ENCODE measurements at regions not wholly inside any gene's neighbourhood (a gene's known extent, or its start where the extent isn't known, plus 50 kb on each side); places are given as distances from the start of the nearest gene placed in this dataset.

DNA sequence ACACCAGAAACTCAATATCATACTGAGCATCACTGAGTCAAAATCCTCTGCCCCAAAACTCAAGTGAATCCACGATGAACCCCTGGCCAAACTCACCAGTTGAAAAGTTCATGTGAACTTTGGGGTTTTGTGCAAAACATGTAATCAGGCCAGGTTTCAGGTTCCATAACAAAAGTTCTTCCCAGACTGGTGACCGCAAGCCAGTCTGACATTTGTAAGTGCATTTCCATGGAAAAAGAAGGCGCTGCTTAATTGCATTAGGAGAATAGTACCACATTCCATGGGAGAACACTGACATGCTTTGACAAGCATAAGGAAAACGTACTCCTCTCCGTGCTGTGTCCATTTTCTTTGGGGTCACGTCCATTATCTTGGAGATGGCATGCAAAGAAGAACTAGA, 567.0 kb downstream of the BNC2 start:
- ATAC-seq (ENCODE audit: insufficient number of reproducible peaks, low FRiP score, low read depth) (no peak), DNase-seq (ENCODE audit: low spot score) (no peak)
- Histone ChIP-seq H3K27ac (no peak overlapping the region), H3K4me3 (no peak overlapping the region), H3K27me3 (replicated peaks; ENCODE audit: insufficient read depth) (no peaks in the 10 kb centered on the region), H3K36me3 (no peaks in the 10 kb centered on the region), H3K9me3 (no peaks in the 10 kb centered on the region), H3K4me1 (ENCODE audit: control insufficient read depth in 1 of 2, low read depth in 2 of 2) (no peaks in the 10 kb centered on the region)
- TF ChIP-seq, protein P1, sequence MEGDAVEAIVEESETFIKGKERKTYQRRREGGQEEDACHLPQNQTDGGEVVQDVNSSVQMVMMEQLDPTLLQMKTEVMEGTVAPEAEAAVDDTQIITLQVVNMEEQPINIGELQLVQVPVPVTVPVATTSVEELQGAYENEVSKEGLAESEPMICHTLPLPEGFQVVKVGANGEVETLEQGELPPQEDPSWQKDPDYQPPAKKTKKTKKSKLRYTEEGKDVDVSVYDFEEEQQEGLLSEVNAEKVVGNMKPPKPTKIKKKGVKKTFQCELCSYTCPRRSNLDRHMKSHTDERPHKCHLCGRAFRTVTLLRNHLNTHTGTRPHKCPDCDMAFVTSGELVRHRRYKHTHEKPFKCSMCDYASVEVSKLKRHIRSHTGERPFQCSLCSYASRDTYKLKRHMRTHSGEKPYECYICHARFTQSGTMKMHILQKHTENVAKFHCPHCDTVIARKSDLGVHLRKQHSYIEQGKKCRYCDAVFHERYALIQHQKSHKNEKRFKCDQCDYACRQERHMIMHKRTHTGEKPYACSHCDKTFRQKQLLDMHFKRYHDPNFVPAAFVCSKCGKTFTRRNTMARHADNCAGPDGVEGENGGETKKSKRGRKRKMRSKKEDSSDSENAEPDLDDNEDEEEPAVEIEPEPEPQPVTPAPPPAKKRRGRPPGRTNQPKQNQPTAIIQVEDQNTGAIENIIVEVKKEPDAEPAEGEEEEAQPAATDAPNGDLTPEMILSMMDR (IDR thresholded peaks at IDR 0.05), result no peak

DNA sequence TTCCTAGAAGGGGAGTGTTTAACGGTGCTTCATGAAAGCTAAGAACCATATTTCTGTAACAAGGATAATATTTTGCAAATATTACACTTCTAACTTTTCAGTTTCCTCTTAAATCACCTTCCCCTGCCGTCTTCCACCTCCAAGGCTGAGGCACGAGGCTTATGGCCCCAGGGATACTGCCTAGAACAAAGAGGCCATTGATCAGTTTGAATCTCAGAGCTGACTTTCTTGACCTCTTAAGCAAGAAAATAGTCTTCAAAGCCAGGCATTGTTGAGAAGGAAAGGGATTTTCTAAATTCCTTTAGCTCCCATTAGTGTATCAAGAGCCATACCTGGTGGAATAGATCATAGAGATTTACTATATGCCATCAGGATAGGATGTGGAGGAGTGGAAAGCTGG, 566.2 kb downstream of the BNC2 start:
- TF ChIP-seq, protein P1 (IDR thresholded peaks at IDR 0.05), result no peak
- Histone ChIP-seq H3K4me3 (no peak overlapping the region), H3K27ac (no peak overlapping the region), H3K4me1 (ENCODE audit: control insufficient read depth in 1 of 2, low read depth in 2 of 2) (no peaks in the 10 kb centered on the region), H3K36me3 (no peaks in the 10 kb centered on the region), H3K9me3 (no peaks in the 10 kb centered on the region), H3K27me3 (replicated peaks; ENCODE audit: insufficient read depth) (no peaks in the 10 kb centered on the region)
- DNase-seq (ENCODE audit: low spot score) (no peak), ATAC-seq (ENCODE audit: insufficient number of reproducible peaks, low FRiP score, low read depth) (no peak)

DNA sequence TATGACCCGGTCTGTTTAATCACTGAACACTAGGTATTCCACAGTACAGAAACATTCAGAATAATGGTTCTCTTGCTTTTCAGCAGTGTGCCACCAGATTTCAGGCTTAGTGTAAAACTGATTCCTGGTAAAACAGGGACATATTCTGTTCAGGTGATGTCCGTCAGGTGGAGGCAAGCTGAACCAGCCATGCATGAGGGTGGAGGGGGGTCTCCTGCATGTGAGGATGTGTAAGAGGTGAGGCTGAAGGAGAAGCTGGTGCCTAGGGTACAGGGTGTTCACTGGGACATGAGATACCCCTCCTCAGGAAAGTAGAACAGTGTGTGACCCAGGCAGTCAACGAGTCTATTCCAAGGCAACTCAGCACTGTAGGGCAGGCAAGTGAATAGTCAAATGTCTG, 563.9 kb downstream of the BNC2 start:
- H3K27me3 ChIP-seq (replicated peaks; ENCODE audit: insufficient read depth), result no peaks in the 10 kb centered on the region
- DNase-seq (ENCODE audit: low spot score) (no peak), ATAC-seq (ENCODE audit: insufficient number of reproducible peaks, low FRiP score, low read depth) (no peak)
- TF ChIP-seq, protein P1 (IDR thresholded peaks at IDR 0.05), result no peak
- no peak overlapping the region for H3K4me3 ChIP-seq
- no peaks in the 10 kb centered on the region for H3K9me3 ChIP-seq
- no peak overlapping the region for H3K27ac ChIP-seq
- no peaks in the 10 kb centered on the region for H3K36me3 ChIP-seq
- peaks cover 0 to 12% of the 10 kb centered on the region in 2 donors for H3K4me1 ChIP-seq (ENCODE audit: control insufficient read depth in 1 of 2, low read depth in 2 of 2)

DNA sequence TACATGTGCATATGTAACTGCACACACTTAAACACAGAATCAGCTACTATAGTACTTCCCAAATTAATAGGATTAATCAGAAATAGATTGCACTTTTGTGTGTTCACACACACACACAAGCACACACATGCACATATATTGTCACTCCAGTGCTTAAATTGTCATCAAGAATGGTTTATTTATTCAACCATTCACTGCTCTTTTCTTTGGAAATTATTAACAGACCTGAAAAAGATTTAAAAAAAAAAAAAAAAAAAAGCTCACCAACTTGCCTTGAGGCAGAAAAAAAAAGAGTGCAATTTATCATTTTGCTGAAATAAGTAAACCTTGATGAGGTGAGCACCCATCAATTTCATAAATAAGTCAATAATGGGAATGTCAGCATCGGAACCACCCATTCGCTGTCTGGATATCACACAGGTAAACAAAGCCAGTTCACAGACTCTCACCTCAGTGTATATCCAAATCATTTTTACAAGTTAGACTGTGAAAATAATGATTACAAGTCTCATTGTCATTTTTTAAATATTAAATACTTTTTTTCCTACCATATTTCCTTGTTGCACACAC, 562.8 kb downstream of the BNC2 start:
- no peaks in the 10 kb centered on the region for H3K9me3 ChIP-seq
- DNase-seq (ENCODE audit: low spot score), result no peak
- no peaks in the 10 kb centered on the region for H3K27me3 ChIP-seq (replicated peaks; ENCODE audit: insufficient read depth)
- H3K4me1 ChIP-seq (ENCODE audit: control insufficient read depth in 1 of 2, low read depth in 2 of 2), result peaks cover 0 to 12% of the 10 kb centered on the region in 2 donors
- H3K36me3 ChIP-seq, result no peaks in the 10 kb centered on the region
- no peak overlapping the region for H3K27ac ChIP-seq
- no peak overlapping the region for H3K4me3 ChIP-seq
- ATAC-seq (ENCODE audit: insufficient number of reproducible peaks, low FRiP score, low read depth), result no peak
- TF ChIP-seq, protein P1 (IDR thresholded peaks at IDR 0.05), result no peak

DNA sequence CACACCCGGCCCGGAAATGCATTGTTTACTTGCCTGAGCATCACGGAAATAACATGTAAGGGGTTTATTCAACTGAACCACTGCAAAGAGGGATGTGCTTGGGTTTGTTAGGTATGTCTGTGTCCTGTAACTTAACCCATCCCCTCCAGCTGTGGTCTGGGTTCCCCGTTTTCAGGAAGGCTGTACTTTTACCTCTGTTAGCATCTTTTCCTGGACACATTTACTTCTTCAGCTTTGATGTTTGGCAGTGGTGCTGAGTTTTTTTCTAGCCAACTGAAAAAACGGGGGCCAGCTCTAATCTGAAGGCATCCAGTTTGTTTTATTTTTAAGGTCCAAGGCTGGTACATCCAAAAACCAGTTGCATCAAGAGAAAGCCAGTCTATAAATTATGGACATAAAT, 561.8 kb downstream of the BNC2 start:
- no peak for ATAC-seq (ENCODE audit: insufficient number of reproducible peaks, low FRiP score, low read depth)
- Histone ChIP-seq H3K27ac (no peak overlapping the region), H3K4me1 (ENCODE audit: control insufficient read depth in 1 of 2, low read depth in 2 of 2) (peaks cover 0 to 12% of the 10 kb centered on the region in 2 donors), H3K36me3 (no peaks in the 10 kb centered on the region), H3K9me3 (no peaks in the 10 kb centered on the region), H3K27me3 (replicated peaks; ENCODE audit: insufficient read depth) (no peaks in the 10 kb centered on the region), H3K4me3 (no peak overlapping the region)
- TF ChIP-seq, protein P1 (IDR thresholded peaks at IDR 0.05), result no peak
- no peak for DNase-seq (ENCODE audit: low spot score)

All from thoracic aorta (tissue), 2 donors.